GM12892 (cell line): ENCODE measurements at regions not wholly inside any gene's neighbourhood (a gene's known extent, or its start where the extent isn't known, plus 50 kb on each side); places are given as distances from the start of the nearest gene placed in this dataset.

Experiments
- POLR2A ChIP-seq: IDR thresholded peaks from 2 replicates; pipeline ENCODE4 v1.6.1; 2011; ENCODE audit warnings: low read depth, low read length, control low read depth
- TAF1 ChIP-seq: IDR thresholded peaks from 2 replicates; pipeline ENCODE4 v1.6.1; 2011; ENCODE audit warnings: low read depth, mild to moderate bottlenecking, control low read depth, low read length, borderline replicate concordance

DNA sequence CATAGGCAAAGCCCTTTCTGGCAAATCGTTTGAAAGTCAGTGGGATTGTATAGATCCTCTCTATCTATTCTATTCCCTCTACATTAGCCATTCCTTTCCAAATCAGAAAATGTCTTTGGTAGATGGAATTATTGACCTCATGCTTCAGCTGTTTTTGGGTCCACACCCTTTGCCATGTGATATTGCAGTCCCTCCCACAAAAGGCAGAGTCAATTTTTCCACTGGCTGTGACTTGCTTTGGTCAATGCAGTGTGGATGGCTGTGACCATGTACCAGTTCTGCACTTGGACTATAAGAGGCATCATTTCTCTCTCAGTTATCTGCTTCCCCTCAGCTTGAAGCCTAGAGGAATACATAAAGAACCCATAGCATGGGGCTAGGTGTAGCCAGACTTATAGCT is 332.9 kb downstream of the PTEN start:
- TF ChIP-seq POLR2A: no peak
- no peak for TF ChIP-seq TAF1
